ENCODE measurements at regions not wholly inside any gene's neighbourhood (a gene's known extent, or its start where the extent isn't known, plus 50 kb on each side); places are given as distances from the start of the nearest gene placed in this dataset.
"Not testable (repeated sequence)": the region's sequence is repeated elsewhere in the genome, so short reads cannot be mapped to it uniquely, and the experiment has no call there.

- H3K36me3 ChIP-seq (ENCODE audit: control insufficient read depth in 2 of 2, insufficient read depth in 1 of 2, low read length in 2 of 2); POLR2A ChIA-PET; CTCF ChIA-PET; H3K4me1 ChIP-seq (ENCODE audit: control insufficient read depth, insufficient read depth, low read length); H3K9me3 ChIP-seq (ENCODE audit: control insufficient read depth, insufficient read depth, low read depth, low read length); H3K4me3 ChIP-seq (ENCODE audit: low read depth, low read length); H3K27ac ChIP-seq (ENCODE audit: extremely low read depth, low read depth, low read length): not testable (repeated sequence)
These were observed 56.2 kb upstream of the CCZ1B start for GRCh38 chr7:6882321-6882721.

- H3K4me1 ChIP-seq (ENCODE audit: control insufficient read depth, insufficient read depth, low read length); H3K36me3 ChIP-seq (ENCODE audit: control insufficient read depth in 2 of 2, insufficient read depth in 1 of 2, low read length in 2 of 2); CTCF ChIA-PET; H3K27ac ChIP-seq (ENCODE audit: extremely low read depth, low read depth, low read length); H3K4me3 ChIP-seq (ENCODE audit: low read depth, low read length); POLR2A ChIA-PET; H3K9me3 ChIP-seq (ENCODE audit: control insufficient read depth, insufficient read depth, low read depth, low read length): not testable (repeated sequence)
These were observed 57.7 kb upstream of the CCZ1B start for GRCh38 chr7:6883756-6884155.

GRCh38 chr7:6886198-6886597 lies 60.1 kb upstream of the CCZ1B start:
- TF ChIP-seq ZNF18 (tag by site-specific recombination; IDR thresholded peaks at IDR 0.05) (peak; percentile 42; the same call in 1 of the 2 replicates), ZNF404 (tag by site-specific recombination; IDR thresholded peaks at IDR 0.05) (no peak)
- ChIA-PET POLR2A (no interaction called here), CTCF (no interaction called here)
- no peaks in the 10 kb centered on the region for H3K9me3 ChIP-seq (ENCODE audit: control insufficient read depth, insufficient read depth, low read depth, low read length)
- no peaks in the 10 kb centered on the region for H3K36me3 ChIP-seq (ENCODE audit: control insufficient read depth in 2 of 2, insufficient read depth in 1 of 2, low read length in 2 of 2)
- no peaks in the 10 kb centered on the region for H3K4me1 ChIP-seq (ENCODE audit: control insufficient read depth, insufficient read depth, low read length)
- no peak overlapping the region for H3K27ac ChIP-seq (ENCODE audit: extremely low read depth, low read depth, low read length)
- no peak overlapping the region for H3K4me3 ChIP-seq (ENCODE audit: low read depth, low read length)

- POLR2A ChIA-PET, result not testable (repeated sequence)
These were observed 62.4 kb upstream of the CCZ1B start for GRCh38 chr7:6888267-6889045.

GRCh38 chr7:6889252-6889812 lies 63.3 kb upstream of the CCZ1B start:
- ChIA-PET POLR2A (no interaction called here), CTCF (interaction anchor here (0.6 kb wide), 1 partner anchor 372 kb away, joined by 3 read pairs; no protein-coding TSS in a partner anchor)

More at GRCh38 chr7:6888267-6889045, 62.4 kb upstream of the CCZ1B start:
- H3K36me3 ChIP-seq (ENCODE audit: control insufficient read depth in 2 of 2, insufficient read depth in 1 of 2, low read length in 2 of 2); CTCF ChIA-PET; H3K4me1 ChIP-seq (ENCODE audit: control insufficient read depth, insufficient read depth, low read length); H3K4me3 ChIP-seq (ENCODE audit: low read depth, low read length); H3K9me3 ChIP-seq (ENCODE audit: control insufficient read depth, insufficient read depth, low read depth, low read length); H3K27ac ChIP-seq (ENCODE audit: extremely low read depth, low read depth, low read length): not testable (repeated sequence)

More at GRCh38 chr7:6889252-6889812, 63.3 kb upstream of the CCZ1B start:
- Histone ChIP-seq H3K36me3 (ENCODE audit: control insufficient read depth in 2 of 2, insufficient read depth in 1 of 2, low read length in 2 of 2) (no peaks in the 10 kb centered on the region), H3K9me3 (ENCODE audit: control insufficient read depth, insufficient read depth, low read depth, low read length) (no peaks in the 10 kb centered on the region), H3K27ac (ENCODE audit: extremely low read depth, low read depth, low read length) (no peak overlapping the region), H3K4me1 (ENCODE audit: control insufficient read depth, insufficient read depth, low read length) (no peaks in the 10 kb centered on the region), H3K4me3 (ENCODE audit: low read depth, low read length) (no peak overlapping the region)
- TF ChIP-seq ZNF394 (tag by site-specific recombination; IDR thresholded peaks at IDR 0.05; ENCODE audit: borderline replicate concordance), result no peak
- TF ChIP-seq ZNF18 (tag by site-specific recombination; IDR thresholded peaks at IDR 0.05), result peak; percentile 17; the same call in 1 of the 2 replicates
- no peak for TF ChIP-seq ZNF280D (tag by site-specific recombination; IDR thresholded peaks at IDR 0.05)
- peak; percentile 98 for TF ChIP-seq ZSCAN4 (tag by site-specific recombination; IDR thresholded peaks at IDR 0.05)
- no peak for TF ChIP-seq BCL11B (tag by site-specific recombination; IDR thresholded peaks at IDR 0.05; ENCODE audit: low read depth)
